Skeletal muscle tissue (tissue), 3 donors: ENCODE measurements at regions not wholly inside any gene's neighbourhood (a gene's known extent, or its start where the extent isn't known, plus 50 kb on each side); places are given as distances from the start of the nearest gene placed in this dataset.

ENCODE experiments used
- H3K27ac ChIP-seq: one replicate; pipeline ENCODE4 v1.7.0; 2013; ENCODE audit warnings: mild to moderate bottlenecking, low read depth, low read length, inconsistent platforms
- H3K27me3 ChIP-seq, 3 donors: one replicate each; pipeline ENCODE4 v1.7.0; 2013; ENCODE audit warnings: low read length in 3 of 3; ENCODE audit not compliant: control insufficient read depth in 3 of 3, insufficient read depth in 3 of 3
- H3K36me3 ChIP-seq, 3 donors: one replicate each; pipeline ENCODE4 v1.7.0; 2013; ENCODE audit warnings: low read length in 3 of 3; ENCODE audit not compliant: control insufficient read depth in 3 of 3, insufficient read depth in 3 of 3
- H3K4me1 ChIP-seq, 3 donors: one replicate each; pipeline ENCODE4 v1.7.0; 2013; ENCODE audit warnings: low read length in 3 of 3, mild to moderate bottlenecking in 3 of 3; ENCODE audit not compliant: control insufficient read depth in 3 of 3, insufficient read depth in 3 of 3
- H3K4me3 ChIP-seq, 3 donors: one replicate each; pipeline ENCODE4 v1.7.0; 2013; ENCODE audit warnings: low read length in 3 of 3
- H3K9ac ChIP-seq, 3 donors: one replicate each; pipeline ENCODE4 v1.7.0; 2013; ENCODE audit warnings: low read length in 3 of 3, mild to moderate bottlenecking in 3 of 3, moderate library complexity in 2 of 3, low read depth in 1 of 3
- H3K9me3 ChIP-seq, 3 donors: one replicate each; pipeline ENCODE4 v1.7.0; 2013; ENCODE audit warnings: low read length in 3 of 3; ENCODE audit not compliant: control insufficient read depth in 3 of 3
- donor health status: Osteomylitis.

GRCh38 chr9:106613250-106613737 lies 249.7 kb upstream of the ZNF462 start:
- no peak overlapping the region for H3K9ac ChIP-seq
- H3K27ac ChIP-seq: no peak overlapping the region
- H3K4me3 ChIP-seq: no peak overlapping the region
- no peaks in the 10 kb centered on the region for H3K36me3 ChIP-seq
- H3K9me3 ChIP-seq: no peaks in the 10 kb centered on the region
- peaks cover 0 to 4% (median 0%) of the 10 kb centered on the region in 3 donors for H3K4me1 ChIP-seq
- H3K27me3 ChIP-seq: no peaks in the 10 kb centered on the region

GRCh38 chr9:106615118-106615889 lies 247.7 kb upstream of the ZNF462 start:
- no peaks in the 10 kb centered on the region for H3K9me3 ChIP-seq
- H3K9ac ChIP-seq: no peak overlapping the region
- no peaks in the 10 kb centered on the region for H3K36me3 ChIP-seq
- no peaks in the 10 kb centered on the region for H3K27me3 ChIP-seq
- H3K4me1 ChIP-seq: peaks cover 0 to 4% (median 0%) of the 10 kb centered on the region in 3 donors
- H3K4me3 ChIP-seq: no peak overlapping the region
- H3K27ac ChIP-seq: no peak overlapping the region

GRCh38 chr9:106616026-106616425 lies 246.9 kb upstream of the ZNF462 start:
- Histone ChIP-seq H3K27me3 (no peaks in the 10 kb centered on the region), H3K36me3 (no peaks in the 10 kb centered on the region), H3K4me3 (no peak overlapping the region), H3K4me1 (peaks cover 0 to 4% (median 0%) of the 10 kb centered on the region in 3 donors), H3K9ac (no peak overlapping the region), H3K27ac (no peak overlapping the region), H3K9me3 (no peaks in the 10 kb centered on the region)

- no peak overlapping the region for H3K27ac ChIP-seq
- H3K9me3 ChIP-seq: no peaks in the 10 kb centered on the region
- H3K9ac ChIP-seq: no peak overlapping the region
- no peak overlapping the region for H3K4me3 ChIP-seq
- H3K36me3 ChIP-seq: no peaks in the 10 kb centered on the region
- H3K4me1 ChIP-seq: peaks cover 0 to 4% (median under 1%) of the 10 kb centered on the region in 3 donors
- H3K27me3 ChIP-seq: no peaks in the 10 kb centered on the region
These were observed 246.1 kb upstream of the ZNF462 start for GRCh38 chr9:106616851-106617345.

GRCh38 chr9:106619211-106619610 lies 243.8 kb upstream of the ZNF462 start:
- Histone ChIP-seq H3K9me3 (no peaks in the 10 kb centered on the region), H3K27ac (no peak overlapping the region), H3K4me1 (peaks cover 0 to 2% (median 0%) of the 10 kb centered on the region in 3 donors), H3K4me3 (no peak overlapping the region), H3K27me3 (no peaks in the 10 kb centered on the region), H3K9ac (no peak overlapping the region), H3K36me3 (no peaks in the 10 kb centered on the region)

- Histone ChIP-seq H3K27ac (no peak overlapping the region), H3K36me3 (no peaks in the 10 kb centered on the region), H3K27me3 (no peaks in the 10 kb centered on the region), H3K4me1 (peaks cover 0 to 2% (median 0%) of the 10 kb centered on the region in 3 donors), H3K4me3 (no peak overlapping the region), H3K9ac (no peak overlapping the region), H3K9me3 (no peaks in the 10 kb centered on the region)
These were observed 242.9 kb upstream of the ZNF462 start for GRCh38 chr9:106620081-106620480.

- Histone ChIP-seq H3K27me3 (no peaks in the 10 kb centered on the region), H3K4me3 (no peak overlapping the region), H3K9me3 (no peaks in the 10 kb centered on the region), H3K9ac (no peak overlapping the region), H3K27ac (no peak overlapping the region), H3K4me1 (peaks cover 0 to 4% (median 0%) of the 10 kb centered on the region in 3 donors), H3K36me3 (no peaks in the 10 kb centered on the region)
These were observed 242.1 kb upstream of the ZNF462 start for GRCh38 chr9:106620866-106621265.

GRCh38 chr9:106621313-106622163 lies 241.4 kb upstream of the ZNF462 start:
- H3K4me1 ChIP-seq: peaks cover 0 to 4% (median 0%) of the 10 kb centered on the region in 3 donors
- H3K27me3 ChIP-seq: no peaks in the 10 kb centered on the region
- H3K9ac ChIP-seq: peak overlapping the region in 1 of 3 donors; percentile 41
- H3K27ac ChIP-seq: no peak overlapping the region
- H3K9me3 ChIP-seq: no peaks in the 10 kb centered on the region
- peak overlapping the region in 2 of 3 donors; percentile 23 to 39 for H3K4me3 ChIP-seq
- no peaks in the 10 kb centered on the region for H3K36me3 ChIP-seq

- H3K27ac ChIP-seq: no peak overlapping the region
- H3K4me3 ChIP-seq: no peak overlapping the region
- H3K9me3 ChIP-seq: no peaks in the 10 kb centered on the region
- peaks cover 0 to 4% (median 0%) of the 10 kb centered on the region in 3 donors for H3K4me1 ChIP-seq
- H3K27me3 ChIP-seq: no peaks in the 10 kb centered on the region
- peak overlapping the region in 1 of 3 donors; percentile 41 for H3K9ac ChIP-seq
- no peaks in the 10 kb centered on the region for H3K36me3 ChIP-seq
These were observed 240.8 kb upstream of the ZNF462 start for GRCh38 chr9:106622164-106622487.

GRCh38 chr9:106623558-106623957 lies 239.4 kb upstream of the ZNF462 start:
- Histone ChIP-seq H3K9ac (no peak overlapping the region), H3K27ac (no peak overlapping the region), H3K36me3 (no peaks in the 10 kb centered on the region), H3K9me3 (no peaks in the 10 kb centered on the region), H3K27me3 (no peaks in the 10 kb centered on the region), H3K4me3 (no peak overlapping the region), H3K4me1 (peaks cover 0 to 4% (median 0%) of the 10 kb centered on the region in 3 donors)
